ENCODE measurements at regions not wholly inside any gene's neighbourhood (a gene's known extent, or its start where the extent isn't known, plus 50 kb on each side); places are given as distances from the start of the nearest gene placed in this dataset.

- no peaks in the 10 kb centered on the region for H3K27me3 ChIP-seq (ENCODE audit: low read depth)
- TF ChIP-seq CTCF (IDR thresholded peaks at IDR 0.05; ENCODE audit: borderline replicate concordance): no peak
- no peak overlapping the region for H3K4me3 ChIP-seq
- H3K9me3 ChIP-seq (replicated peaks): no peaks in the 10 kb centered on the region
- DNase-seq: no peak
- no peak overlapping the region for H3K27ac ChIP-seq (replicated peaks)
- H3K4me1 ChIP-seq: peaks cover under 1% of the 10 kb centered on the region
- H3K36me3 ChIP-seq: no peaks in the 10 kb centered on the region
- intact Hi-C loops (cut with micrococcal nuclease): no loop called here
Observed at GRCh38 chr11:92681586-92681985, 287.9 kb upstream of the MTNR1B start.

DNA sequence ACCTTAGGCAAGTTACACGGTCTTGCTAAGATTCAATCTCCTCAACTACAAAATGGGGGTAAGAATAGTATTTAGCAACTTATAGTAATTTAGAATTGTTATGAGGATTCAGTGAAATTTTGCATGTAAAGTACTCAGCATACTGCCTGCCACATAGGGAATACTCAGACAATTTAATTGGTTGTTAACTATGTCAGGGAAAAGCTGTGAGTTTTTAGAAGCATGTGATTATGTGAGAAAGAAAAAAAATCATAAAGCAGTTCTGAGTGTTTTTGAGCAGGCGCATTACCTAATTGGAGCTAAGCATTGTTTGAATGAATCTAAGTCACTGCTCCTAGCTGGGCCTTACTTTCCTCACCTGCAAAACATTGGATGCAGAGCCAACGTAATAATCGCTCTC lies 287.3 kb upstream of the MTNR1B start:
- no peak overlapping the region for H3K4me3 ChIP-seq
- no peaks in the 10 kb centered on the region for H3K9me3 ChIP-seq (replicated peaks)
- H3K4me1 ChIP-seq: no peaks in the 10 kb centered on the region
- H3K27ac ChIP-seq (replicated peaks): no peak overlapping the region
- DNase-seq: no peak
- no peak for TF ChIP-seq CTCF (IDR thresholded peaks at IDR 0.05; ENCODE audit: borderline replicate concordance)
- no peaks in the 10 kb centered on the region for H3K27me3 ChIP-seq (ENCODE audit: low read depth)
- intact Hi-C loops (cut with micrococcal nuclease): no loop called here
- H3K36me3 ChIP-seq: no peaks in the 10 kb centered on the region

GRCh38 chr11:92682952-92683351 lies 286.5 kb upstream of the MTNR1B start:
- intact Hi-C loops (cut with micrococcal nuclease): no loop called here
- no peak for TF ChIP-seq CTCF (IDR thresholded peaks at IDR 0.05; ENCODE audit: borderline replicate concordance)

GRCh38 chr11:92685049-92685448 lies 284.4 kb upstream of the MTNR1B start:
- DNase-seq: no peak
- H3K4me1 ChIP-seq: no peaks in the 10 kb centered on the region
- intact Hi-C loops (cut with micrococcal nuclease): no loop called here

More at GRCh38 chr11:92682952-92683351, 286.5 kb upstream of the MTNR1B start:
- H3K4me3 ChIP-seq: no peak overlapping the region
- no peaks in the 10 kb centered on the region for H3K36me3 ChIP-seq
- H3K27me3 ChIP-seq (ENCODE audit: low read depth): no peaks in the 10 kb centered on the region
- no peak for DNase-seq
- H3K27ac ChIP-seq (replicated peaks): no peak overlapping the region
- no peaks in the 10 kb centered on the region for H3K4me1 ChIP-seq
- H3K9me3 ChIP-seq (replicated peaks): no peaks in the 10 kb centered on the region

DNA sequence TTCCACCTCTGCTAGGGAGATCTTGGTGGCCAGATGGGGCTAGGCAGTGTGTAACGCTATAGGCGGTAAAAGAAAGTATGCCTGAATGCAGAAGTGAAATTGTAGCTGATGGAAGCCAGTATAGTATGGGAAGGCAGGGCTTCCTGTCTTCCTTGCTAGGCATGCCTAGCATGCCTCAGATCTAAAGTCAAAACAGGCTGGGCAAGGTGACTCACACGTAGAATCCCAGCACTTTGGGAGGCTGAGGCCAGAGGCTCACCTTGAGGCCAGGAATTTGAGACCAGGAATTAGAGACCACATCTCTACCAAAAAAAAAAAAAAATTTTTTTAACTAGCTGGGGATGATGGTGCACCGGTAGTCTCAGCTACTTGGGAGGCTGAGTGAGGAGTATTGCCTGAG lies 281.7 kb upstream of the MTNR1B start:
- Histone ChIP-seq H3K9me3 (replicated peaks) (no peaks in the 10 kb centered on the region), H3K27me3 (ENCODE audit: low read depth) (no peaks in the 10 kb centered on the region), H3K4me3 (no peak overlapping the region), H3K36me3 (no peaks in the 10 kb centered on the region), H3K27ac (replicated peaks) (no peak overlapping the region), H3K4me1 (no peaks in the 10 kb centered on the region)
- no peak for TF ChIP-seq CTCF (IDR thresholded peaks at IDR 0.05; ENCODE audit: borderline replicate concordance)
- no peak for DNase-seq
- intact Hi-C loops (cut with micrococcal nuclease): no loop called here

More at GRCh38 chr11:92685049-92685448, 284.4 kb upstream of the MTNR1B start:
- no peak overlapping the region for H3K27ac ChIP-seq (replicated peaks)
- TF ChIP-seq CTCF (IDR thresholded peaks at IDR 0.05; ENCODE audit: borderline replicate concordance): no peak
- H3K9me3 ChIP-seq (replicated peaks): no peaks in the 10 kb centered on the region
- no peaks in the 10 kb centered on the region for H3K27me3 ChIP-seq (ENCODE audit: low read depth)
- H3K36me3 ChIP-seq: no peaks in the 10 kb centered on the region
- H3K4me3 ChIP-seq: no peak overlapping the region

DNA sequence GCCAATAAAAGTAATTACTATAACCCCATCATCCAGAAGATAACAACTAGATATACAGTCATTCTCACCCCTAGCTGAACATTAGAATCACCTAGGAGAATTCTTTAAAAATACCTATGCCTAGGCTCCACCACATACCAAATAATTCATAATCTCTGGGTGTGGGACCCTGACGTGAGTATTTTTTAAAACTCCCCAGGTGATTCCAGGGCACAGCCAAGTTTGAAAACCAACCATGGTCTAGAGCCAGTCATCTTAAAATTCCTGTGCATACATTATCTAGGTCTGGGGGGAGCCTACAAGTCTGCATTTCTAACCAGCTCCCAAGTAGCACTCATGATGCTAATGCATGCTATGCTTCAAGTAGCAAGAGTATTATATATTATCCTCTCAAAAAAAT lies 281.0 kb upstream of the MTNR1B start:
- H3K27me3 ChIP-seq (ENCODE audit: low read depth): no peaks in the 10 kb centered on the region
- H3K9me3 ChIP-seq (replicated peaks): no peaks in the 10 kb centered on the region
- intact Hi-C loops (cut with micrococcal nuclease): no loop called here
- H3K4me3 ChIP-seq: no peak overlapping the region
- H3K4me1 ChIP-seq: no peaks in the 10 kb centered on the region
- TF ChIP-seq CTCF (IDR thresholded peaks at IDR 0.05; ENCODE audit: borderline replicate concordance): no peak
- no peaks in the 10 kb centered on the region for H3K36me3 ChIP-seq
- no peak for DNase-seq
- no peak overlapping the region for H3K27ac ChIP-seq (replicated peaks)

All from left ventricle myocardium inferior (tissue), 1 donor.